ENCODE measurements at regions not wholly inside any gene's neighbourhood (a gene's known extent, or its start where the extent isn't known, plus 50 kb on each side); places are given as distances from the start of the nearest gene placed in this dataset.

DNA sequence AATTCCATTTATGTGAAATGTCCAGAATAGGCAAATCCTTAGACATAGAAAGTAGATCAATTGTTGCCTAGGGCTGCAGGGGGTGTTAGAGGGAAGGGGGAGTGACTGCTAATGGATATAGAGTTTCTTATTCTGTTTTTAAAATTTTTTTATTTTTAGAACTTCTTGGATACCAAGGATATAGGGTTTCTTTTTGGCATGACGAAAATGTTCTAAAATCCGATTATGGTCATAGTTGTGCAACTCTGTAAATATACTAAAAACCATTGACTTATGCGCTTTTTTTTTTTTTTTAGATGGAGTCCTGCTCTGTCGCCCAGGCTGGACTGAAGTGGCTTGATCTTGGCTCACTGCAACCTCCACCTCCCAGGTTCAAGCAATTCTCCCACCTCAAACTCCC, 125.2 kb upstream of the USP9X start:
- TF ChIP-seq, protein P1, sequence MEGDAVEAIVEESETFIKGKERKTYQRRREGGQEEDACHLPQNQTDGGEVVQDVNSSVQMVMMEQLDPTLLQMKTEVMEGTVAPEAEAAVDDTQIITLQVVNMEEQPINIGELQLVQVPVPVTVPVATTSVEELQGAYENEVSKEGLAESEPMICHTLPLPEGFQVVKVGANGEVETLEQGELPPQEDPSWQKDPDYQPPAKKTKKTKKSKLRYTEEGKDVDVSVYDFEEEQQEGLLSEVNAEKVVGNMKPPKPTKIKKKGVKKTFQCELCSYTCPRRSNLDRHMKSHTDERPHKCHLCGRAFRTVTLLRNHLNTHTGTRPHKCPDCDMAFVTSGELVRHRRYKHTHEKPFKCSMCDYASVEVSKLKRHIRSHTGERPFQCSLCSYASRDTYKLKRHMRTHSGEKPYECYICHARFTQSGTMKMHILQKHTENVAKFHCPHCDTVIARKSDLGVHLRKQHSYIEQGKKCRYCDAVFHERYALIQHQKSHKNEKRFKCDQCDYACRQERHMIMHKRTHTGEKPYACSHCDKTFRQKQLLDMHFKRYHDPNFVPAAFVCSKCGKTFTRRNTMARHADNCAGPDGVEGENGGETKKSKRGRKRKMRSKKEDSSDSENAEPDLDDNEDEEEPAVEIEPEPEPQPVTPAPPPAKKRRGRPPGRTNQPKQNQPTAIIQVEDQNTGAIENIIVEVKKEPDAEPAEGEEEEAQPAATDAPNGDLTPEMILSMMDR (tag by site-specific recombination; IDR thresholded peaks at IDR 0.05), result no peak
- no peak for TF ChIP-seq SP2 (tag by site-specific recombination; IDR thresholded peaks at IDR 0.05)

Data from HEK293 (cell line).